Trophoblast cell (in vitro differentiated cells and primary cell): ENCODE measurements at regions not wholly inside any gene's neighbourhood (a gene's known extent, or its start where the extent isn't known, plus 50 kb on each side); places are given as distances from the start of the nearest gene placed in this dataset.
A peak's percentile ranks its signal among the peaks of the same experiment; 100 is the strongest.
"Not testable (repeated sequence)": the region's sequence is repeated elsewhere in the genome, so short reads cannot be mapped to it uniquely, and the experiment has no call there.

Experiments used
- DNase-seq, 2 donors: peaks; one replicate each; pipeline ENCODE4 v3.0.0-alpha.2; 2016
- H2AFZ ChIP-seq: 2 replicates; pipeline ENCODE4 v1.6.1; 2013; ENCODE audit warnings: low read length, moderate library complexity, mild to moderate bottlenecking; ENCODE audit not compliant: insufficient read depth, poor library complexity
- H2AK5ac ChIP-seq: 2 replicates; pipeline ENCODE4 v1.6.1; 2013; ENCODE audit warnings: mild to moderate bottlenecking, low read length
- H2BK120ac ChIP-seq: 2 replicates; pipeline ENCODE4 v1.6.1; 2013; ENCODE audit warnings: low read length, mild to moderate bottlenecking, moderate library complexity; ENCODE audit not compliant: insufficient read depth, poor library complexity
- H2BK12ac ChIP-seq: 2 replicates; pipeline ENCODE4 v1.6.1; 2013; ENCODE audit warnings: mild to moderate bottlenecking, low read length, moderate library complexity
- H2BK5ac ChIP-seq: 2 replicates; pipeline ENCODE4 v1.6.1; 2013; ENCODE audit warnings: low read length, low read depth, moderate library complexity, mild to moderate bottlenecking; ENCODE audit not compliant: poor library complexity
- H3K14ac ChIP-seq: 2 replicates; pipeline ENCODE4 v1.6.1; 2013; ENCODE audit warnings: mild to moderate bottlenecking, low read length
- H3K18ac ChIP-seq: 2 replicates; pipeline ENCODE4 v1.6.1; 2013; ENCODE audit warnings: mild to moderate bottlenecking, low read length
- H3K23ac ChIP-seq: 2 replicates; pipeline ENCODE4 v1.6.1; 2013; ENCODE audit warnings: low read length
- H3K27ac ChIP-seq: 2 replicates; pipeline ENCODE4 v1.5.1; 2013; ENCODE audit warnings: low read depth, mild to moderate bottlenecking, inconsistent platforms, low read length, moderate library complexity
- H3K27me3 ChIP-seq: 2 replicates; pipeline ENCODE4 v1.6.1; 2013; ENCODE audit warnings: inconsistent platforms, mild to moderate bottlenecking, low read length, moderate library complexity; ENCODE audit not compliant: insufficient read depth
- H3K36me3 ChIP-seq, 2 experiments: 1 replicate in 1 of 2; 2 replicates in 1 of 2; pipeline ENCODE4 v1.6.1; 2013; ENCODE audit warnings: low read length in 2 of 2, mild to moderate bottlenecking in 2 of 2, moderate library complexity in 1 of 2; ENCODE audit not compliant: insufficient read depth in 2 of 2, control insufficient read depth in 1 of 2
- H3K4ac ChIP-seq: 2 replicates; pipeline ENCODE4 v1.6.1; 2013; ENCODE audit warnings: low read depth, mild to moderate bottlenecking, low read length, moderate library complexity
- H3K4me1 ChIP-seq, 2 experiments: 1 replicate in 1 of 2; 2 replicates in 1 of 2; pipeline ENCODE4 v1.6.1; 2013; ENCODE audit warnings: low read length in 2 of 2, mild to moderate bottlenecking in 2 of 2, moderate library complexity in 1 of 2; ENCODE audit not compliant: insufficient read depth in 2 of 2, control insufficient read depth in 1 of 2
- H3K4me2 ChIP-seq: 2 replicates; pipeline ENCODE4 v1.6.1; 2013; ENCODE audit warnings: inconsistent platforms, mild to moderate bottlenecking, low read length, moderate library complexity
- H3K4me3 ChIP-seq: 2 replicates; pipeline ENCODE4 v1.5.1; 2013; ENCODE audit warnings: mild to moderate bottlenecking, low read depth, low read length, inconsistent platforms
- H3K79me1 ChIP-seq: one replicate; pipeline ENCODE4 v1.6.1; 2013; ENCODE audit warnings: low read length
- H3K79me2 ChIP-seq: 2 replicates; pipeline ENCODE4 v1.6.1; 2013; ENCODE audit warnings: low read length, mild to moderate bottlenecking; ENCODE audit not compliant: control insufficient read depth, insufficient read depth, poor library complexity
- H3K9ac ChIP-seq: 2 replicates; pipeline ENCODE4 v1.6.1; 2013; ENCODE audit warnings: mild to moderate bottlenecking, low read length
- H3K9me3 ChIP-seq: 2 replicates; pipeline ENCODE4 v1.6.1; 2013; ENCODE audit warnings: low read depth, mild to moderate bottlenecking, control low read depth, inconsistent platforms, low read length; ENCODE audit not compliant: insufficient read depth
- H4K12ac ChIP-seq: 2 replicates; pipeline ENCODE4 v1.6.1; 2013; ENCODE audit warnings: low read depth, mild to moderate bottlenecking, low read length, moderate library complexity
- H4K8ac ChIP-seq: 2 replicates; pipeline ENCODE4 v1.6.1; 2013; ENCODE audit warnings: low read depth, mild to moderate bottlenecking, low read length, moderate library complexity
- H4K91ac ChIP-seq: one replicate; pipeline ENCODE4 v1.6.1; 2013; ENCODE audit warnings: low read depth, mild to moderate bottlenecking, low read length, moderate library complexity
- WGBS: extraction: QIAGEN DNeasy Blood & Tissue Kit; methylation state at CpG from one replicate; pipeline ENCODE4 v1.1.7; 2013; ENCODE audit warnings: missing lambda C conversion rate; ENCODE audit not compliant: insufficient read length, insufficient coverage; ENCODE audit errors: extremely low coverage; 5-methylcytosine and 5-hydroxymethylcytosine counted together

DNA sequence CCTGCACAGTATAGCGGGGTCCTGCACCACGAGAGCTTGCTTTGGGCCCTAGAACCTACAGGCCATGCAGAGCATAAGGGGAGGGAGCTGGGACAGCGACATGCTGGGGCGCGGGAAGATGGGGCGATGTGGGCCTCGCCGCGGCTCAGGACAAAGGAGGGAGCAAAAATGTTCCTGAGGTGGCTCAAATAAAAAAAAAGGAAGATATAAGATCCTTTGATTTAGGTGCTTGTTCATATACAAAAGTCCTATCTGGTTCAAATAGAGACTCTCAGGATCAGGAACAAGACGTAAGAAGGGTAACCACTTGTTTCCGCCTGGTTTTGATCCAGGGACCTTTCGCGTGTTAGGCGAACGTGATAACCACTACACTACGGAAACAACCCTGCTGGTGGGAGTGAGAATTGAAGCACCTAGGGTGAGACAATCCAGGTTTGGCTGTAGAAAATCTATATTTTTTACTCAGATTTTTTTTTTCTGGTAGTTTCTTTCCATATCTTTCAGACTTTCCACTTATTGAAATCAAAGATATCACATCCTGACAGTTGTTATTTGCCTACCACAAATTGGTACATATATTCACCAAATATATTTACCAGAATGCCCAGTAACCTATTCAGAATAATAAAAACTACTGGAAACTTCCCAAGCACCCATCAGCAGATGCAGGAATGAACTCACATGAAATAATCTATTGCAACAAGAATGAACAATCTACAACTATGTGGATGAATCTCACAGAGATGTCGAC lies 177.9 kb upstream of the ZNF184 start:
- H3K23ac ChIP-seq: no peak overlapping the region
- no peaks in the 10 kb centered on the region for H3K79me2 ChIP-seq
- peak in 1 of 2 donors; percentile 60 for DNase-seq
- no peak overlapping the region for H2BK12ac ChIP-seq
- H4K12ac ChIP-seq: no peak overlapping the region
- H2BK120ac ChIP-seq: no peak overlapping the region
- no peak overlapping the region for H3K4ac ChIP-seq
- no peak overlapping the region for H4K91ac ChIP-seq
- no peaks in the 10 kb centered on the region for H3K27me3 ChIP-seq
- H3K9ac ChIP-seq: no peak overlapping the region
- H3K4me1 ChIP-seq: peaks cover 0 to 2% of the 10 kb centered on the region in 2 experiments
- no peaks in the 10 kb centered on the region for H3K79me1 ChIP-seq
- H2BK5ac ChIP-seq: no peak overlapping the region
- H2AK5ac ChIP-seq: no peak overlapping the region
- H2AFZ ChIP-seq: no peak overlapping the region
- no peak overlapping the region for H3K14ac ChIP-seq
- no peak overlapping the region for H4K8ac ChIP-seq
- H3K4me3 ChIP-seq: no peak overlapping the region
- no peaks in the 10 kb centered on the region for H3K36me3 ChIP-seq
- H3K27ac ChIP-seq: no peak overlapping the region
- H3K4me2 ChIP-seq: peak overlapping the region; percentile 68
- no CpG with 5 or more reads among the region's 17 CpGs for WGBS
- no peak overlapping the region for H3K18ac ChIP-seq
- peaks cover 2% of the 10 kb centered on the region for H3K9me3 ChIP-seq

DNA sequence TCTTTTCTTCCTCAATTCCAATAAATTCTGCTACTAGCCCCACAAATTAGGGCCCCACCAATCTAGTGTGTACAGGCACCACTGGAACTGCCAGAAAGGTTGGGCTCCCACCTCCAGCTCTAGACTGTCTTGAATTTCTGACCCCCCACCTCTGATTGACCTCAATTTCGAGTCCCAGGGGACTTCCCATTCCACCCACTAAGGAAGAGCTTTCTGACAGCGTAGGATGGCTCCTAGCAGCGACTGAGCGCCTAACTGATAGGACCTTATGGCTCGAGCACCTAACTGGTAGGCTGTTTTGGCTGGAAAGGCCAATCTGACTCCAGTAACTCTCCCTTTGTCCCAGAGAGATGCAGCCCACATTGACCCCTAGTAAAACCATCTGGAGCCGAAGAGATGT lies 171.6 kb upstream of the ZNF184 start:
- Histone ChIP-seq H3K79me1 (no peaks in the 10 kb centered on the region), H4K91ac (no peak overlapping the region), H4K8ac (no peak overlapping the region), H3K79me2 (no peaks in the 10 kb centered on the region), H3K23ac (no peak overlapping the region), H3K14ac (no peak overlapping the region), H3K4me1 (no peaks in the 10 kb centered on the region), H2BK120ac (no peak overlapping the region), H3K27ac (no peak overlapping the region), H3K27me3 (no peaks in the 10 kb centered on the region), H3K9me3 (no peaks in the 10 kb centered on the region), H2AK5ac (no peak overlapping the region), H2BK12ac (no peak overlapping the region), H2BK5ac (no peak overlapping the region), H3K4me3 (no peak overlapping the region), H2AFZ (no peak overlapping the region), H3K9ac (no peak overlapping the region), H3K18ac (no peak overlapping the region), H4K12ac (no peak overlapping the region), H3K4ac (no peak overlapping the region), H3K36me3 (no peaks in the 10 kb centered on the region), H3K4me2 (no peak overlapping the region)
- DNase-seq: no peak
- no CpG with 5 or more reads among the region's 6 CpGs for WGBS

DNA sequence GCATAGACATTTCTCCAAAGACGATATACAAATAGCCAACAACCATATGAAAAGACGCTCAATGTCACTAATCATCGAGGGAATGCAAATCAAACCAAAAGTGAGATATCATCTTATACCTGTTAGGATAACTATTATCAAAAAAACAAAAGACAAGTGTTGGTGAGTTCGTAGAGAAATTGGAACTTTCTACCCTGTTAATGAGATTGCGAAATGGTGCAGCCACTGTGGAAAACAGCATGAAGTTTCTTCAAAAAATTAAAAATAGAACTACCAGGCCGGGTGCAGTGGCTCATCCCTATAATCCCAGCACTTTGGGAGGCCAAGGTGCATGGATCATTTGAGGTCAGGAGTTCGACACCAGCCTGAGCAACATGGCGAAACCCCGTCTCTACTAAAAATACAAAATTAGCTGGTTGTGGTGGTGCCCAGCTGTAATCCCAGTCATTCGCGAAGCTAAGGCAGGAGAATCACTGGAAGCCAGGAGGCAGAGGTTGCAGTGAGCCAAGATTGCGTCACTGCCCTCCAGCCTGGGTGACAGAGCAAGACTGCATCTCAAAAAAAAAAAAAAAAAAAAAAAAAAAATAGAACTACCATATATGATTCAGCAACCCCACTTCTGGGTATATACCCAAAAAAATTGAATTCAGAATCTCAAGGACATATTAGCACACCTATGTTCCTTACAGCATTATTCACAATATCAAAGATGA lies 170.0 kb upstream of the ZNF184 start:
- Histone ChIP-seq H3K36me3 (no peaks in the 10 kb centered on the region), H4K91ac (no peak overlapping the region)

DNA sequence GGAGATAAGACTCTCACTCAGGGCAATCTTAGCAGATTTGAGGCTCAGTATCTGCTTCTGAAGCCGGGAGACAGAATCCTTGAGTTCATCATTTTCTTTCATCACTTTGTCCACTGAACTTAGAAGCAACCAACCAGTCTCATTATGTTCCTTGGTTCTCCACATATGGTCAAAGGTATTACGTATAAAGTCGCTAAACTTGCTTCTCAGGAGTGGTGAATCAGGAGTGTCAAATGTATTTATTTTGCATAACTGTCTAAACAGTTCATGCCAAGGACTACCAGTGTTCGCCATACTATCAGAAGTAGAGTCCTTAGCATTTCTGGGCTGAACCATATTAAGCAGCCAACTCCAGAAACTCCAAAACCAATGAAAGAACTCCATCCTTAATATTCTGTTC lies 163.0 kb upstream of the ZNF184 start:
- not testable (repeated sequence) for H3K4ac ChIP-seq, H3K4me2 ChIP-seq, H3K27ac ChIP-seq, H3K18ac ChIP-seq, H2AK5ac ChIP-seq, H4K91ac ChIP-seq, H2BK12ac ChIP-seq, H3K9ac ChIP-seq, H3K9me3 ChIP-seq, H3K79me2 ChIP-seq, H3K36me3 ChIP-seq, H2BK120ac ChIP-seq, H3K23ac ChIP-seq, H3K79me1 ChIP-seq, H4K8ac ChIP-seq, DNase-seq, H3K27me3 ChIP-seq, H2BK5ac ChIP-seq, H2AFZ ChIP-seq, H3K4me3 ChIP-seq, H3K4me1 ChIP-seq, H4K12ac ChIP-seq, H3K14ac ChIP-seq
- WGBS: no CpG with 5 or more reads among the region's 4 CpGs

More for the DNA sequence above, 170.0 kb upstream of the ZNF184 start:
- no peaks in the 10 kb centered on the region for H3K9me3 ChIP-seq
- H3K9ac ChIP-seq: no peak overlapping the region
- H3K4me1 ChIP-seq: no peaks in the 10 kb centered on the region
- no peak overlapping the region for H2BK120ac ChIP-seq
- H2AFZ ChIP-seq: no peak overlapping the region
- H3K23ac ChIP-seq: no peak overlapping the region
- no peak overlapping the region for H2BK5ac ChIP-seq
- no peak for DNase-seq
- no peak overlapping the region for H4K12ac ChIP-seq
- no peaks in the 10 kb centered on the region for H3K79me2 ChIP-seq
- no peaks in the 10 kb centered on the region for H3K27me3 ChIP-seq
- no peak overlapping the region for H4K8ac ChIP-seq
- no peak overlapping the region for H3K14ac ChIP-seq
- no peak overlapping the region for H3K4me3 ChIP-seq
- no peak overlapping the region for H3K18ac ChIP-seq
- H3K4me2 ChIP-seq: no peak overlapping the region
- no CpG with 5 or more reads among the region's 12 CpGs for WGBS
- no peak overlapping the region for H2BK12ac ChIP-seq
- no peak overlapping the region for H2AK5ac ChIP-seq
- H3K27ac ChIP-seq: no peak overlapping the region
- H3K79me1 ChIP-seq: no peaks in the 10 kb centered on the region
- H3K4ac ChIP-seq: no peak overlapping the region
